CD4-positive, alpha-beta memory T cell (primary cell): ENCODE measurements at regions not wholly inside any gene's neighbourhood (a gene's known extent, or its start where the extent isn't known, plus 50 kb on each side); places are given as distances from the start of the nearest gene placed in this dataset.

Source experiments
- CTCF ChIA-PET: fragments of 350-600 bp; sonication (Branson Sonifier 250); formaldehyde crosslinking; loops from one replicate; lab custom pipeline; 2021; ENCODE audit warnings: inconsistent platforms; ENCODE audit not compliant: partially characterized antibody; lab: Charles Lee
- POLR2A ChIA-PET: fragments of 350-600 bp; sonication (Branson Sonifier 250); formaldehyde crosslinking; loops from one replicate; lab custom pipeline; 2021; ENCODE audit not compliant: partially characterized antibody; lab: Charles Lee
- DNase-seq, 5 donors: peaks; one replicate each; pipeline versions ENCODE4 v3.0.0 to v3.0.0-alpha.2; 2020 to 2022; ENCODE audit warnings: mixed read lengths in 1 of 5
- H3K27ac ChIP-seq: one replicate; pipeline ENCODE4 v1.7.0; 2013; ENCODE audit warnings: low read depth, low read length
- H3K27me3 ChIP-seq: 2 replicates; pipeline ENCODE4 v1.7.0; 2013; ENCODE audit warnings: mild to moderate bottlenecking, low read length, moderate library complexity; ENCODE audit not compliant: insufficient read depth
- H3K36me3 ChIP-seq: 2 replicates; pipeline ENCODE4 v1.7.0; 2013; ENCODE audit warnings: mild to moderate bottlenecking, low read length, moderate library complexity; ENCODE audit not compliant: insufficient read depth
- H3K4me1 ChIP-seq: 2 replicates; pipeline ENCODE4 v1.7.0; 2013; ENCODE audit warnings: mild to moderate bottlenecking, low read length, moderate library complexity; ENCODE audit not compliant: insufficient read depth
- H3K4me3 ChIP-seq, 2 donors: one replicate each; pipeline ENCODE4 v1.7.0; 2013; ENCODE audit warnings: low read length in 2 of 2, mild to moderate bottlenecking in 1 of 2
- H3K9me3 ChIP-seq, 2 donors: one replicate each; pipeline ENCODE4 v1.7.0; 2013; ENCODE audit warnings: low read length in 2 of 2, control low read depth in 1 of 2; ENCODE audit not compliant: control insufficient read depth in 1 of 2
- H3K27ac Mint-ChIP-seq, 7 donors: one replicate each; pipeline ENCODE4 v1.8.0; 2020 to 2021; ENCODE audit warnings: mixed read lengths in 7 of 7, mild to moderate bottlenecking in 6 of 7, inconsistent platforms in 3 of 7, moderate library complexity in 3 of 7
- H3K27me3 Mint-ChIP-seq, 2 donors: one replicate each; pipeline ENCODE4 v1.8.0; 2020 to 2021; ENCODE audit warnings: mixed read lengths in 2 of 2
- H3K36me3 Mint-ChIP-seq, 2 donors: one replicate each; pipeline ENCODE4 v1.8.0; 2020 to 2021; ENCODE audit warnings: mixed read lengths in 2 of 2, inconsistent platforms in 1 of 2, mild to moderate bottlenecking in 1 of 2
- H3K4me1 Mint-ChIP-seq, 4 donors: one replicate each; pipeline ENCODE4 v1.8.0; 2020 to 2021; ENCODE audit warnings: mixed read lengths in 4 of 4, mild to moderate bottlenecking in 1 of 4
- H3K4me3 Mint-ChIP-seq, 8 donors: one replicate each; pipeline ENCODE4 v1.8.0; 2020 to 2021; ENCODE audit warnings: mixed read lengths in 8 of 8, mild to moderate bottlenecking in 7 of 8, moderate library complexity in 6 of 8, inconsistent platforms in 3 of 8
- H3K9me3 Mint-ChIP-seq, 8 donors: one replicate each; pipeline ENCODE4 v1.8.0; 2020 to 2021; ENCODE audit warnings: mixed read lengths in 8 of 8, mild to moderate bottlenecking in 5 of 8, inconsistent platforms in 3 of 8, moderate library complexity in 1 of 8
- intact Hi-C: fragments of 100-400 bp; cut with micrococcal nuclease; formaldehyde crosslinking; loops from one replicate; pipeline ENCODE4 v1.15.1; 2023

- no peaks in the 10 kb centered on the region for H3K9me3 Mint-ChIP-seq
- H3K36me3 ChIP-seq = no peaks in the 10 kb centered on the region
- no peak for DNase-seq
- no peaks in the 10 kb centered on the region for H3K27me3 ChIP-seq
- no peaks in the 10 kb centered on the region for H3K36me3 Mint-ChIP-seq
- H3K27ac Mint-ChIP-seq = peak overlapping the region in 5 of 7 donors; percentile 23 to 67 (median 53)
- H3K4me3 Mint-ChIP-seq = no peak overlapping the region
- POLR2A ChIA-PET = interaction anchor here (1.0 kb wide), 1 partner anchor 23 kb away, joined by 5 read pairs; no protein-coding TSS in a partner anchor
- intact Hi-C loops = no loop called here
- H3K4me3 ChIP-seq = no peak overlapping the region
- peaks cover 56% of the 10 kb centered on the region for H3K4me1 ChIP-seq
- peaks cover 27 to 62% (median 46%) of the 10 kb centered on the region in 4 donors for H3K4me1 Mint-ChIP-seq
- CTCF ChIA-PET = interaction anchor here (1.6 kb wide), 1 partner anchor 52 kb away, joined by 4 read pairs; no protein-coding TSS in a partner anchor
- H3K27me3 Mint-ChIP-seq = no peaks in the 10 kb centered on the region
- H3K9me3 ChIP-seq = no peaks in the 10 kb centered on the region
- no peak overlapping the region for H3K27ac ChIP-seq
Observed at GRCh38 chr20:24050119-24050518, 61.5 kb upstream of the GGTLC1 start.

GRCh38 chr20:24049081-24049480, 60.5 kb upstream of the GGTLC1 start:
- Mint-ChIP-seq H3K9me3 (no peaks in the 10 kb centered on the region), H3K27me3 (no peaks in the 10 kb centered on the region), H3K4me3 (peak overlapping the region in 2 of 8 donors; percentile 13 to 31), H3K36me3 (no peaks in the 10 kb centered on the region), H3K27ac (peak overlapping the region in 6 of 7 donors; percentile 10 to 71 (median 54)), H3K4me1 (peaks cover 30 to 70% (median 52%) of the 10 kb centered on the region in 4 donors)
- H3K4me1 ChIP-seq = peaks cover 58% of the 10 kb centered on the region
- CTCF ChIA-PET = interaction anchor here (1.4 to 1.6 kb wide), 2 partner anchors 51 to 112 kb away, joined by 3 to 4 read pairs; no protein-coding TSS in a partner anchor
- H3K4me3 ChIP-seq = peak overlapping the region in 1 of 2 donors; percentile 8
- POLR2A ChIA-PET = no interaction called here
- no peaks in the 10 kb centered on the region for H3K36me3 ChIP-seq
- intact Hi-C loops = no loop called here
- no peaks in the 10 kb centered on the region for H3K9me3 ChIP-seq
- H3K27me3 ChIP-seq = no peaks in the 10 kb centered on the region
- H3K27ac ChIP-seq = no peak overlapping the region
- no peak for DNase-seq

GRCh38 chr20:24048024-24048611, 59.5 kb upstream of the GGTLC1 start:
- Mint-ChIP-seq H3K27ac (peak overlapping the region in 5 of 7 donors; percentile 1 to 71 (median 26)), H3K9me3 (no peaks in the 10 kb centered on the region), H3K4me3 (no peak overlapping the region), H3K27me3 (no peaks in the 10 kb centered on the region), H3K4me1 (peaks cover 30 to 68% (median 52%) of the 10 kb centered on the region in 4 donors), H3K36me3 (no peaks in the 10 kb centered on the region)
- POLR2A ChIA-PET = interaction anchor here (0.7 to 1.2 kb wide), 2 partner anchors 21 to 28 kb away, joined by 3 to 8 read pairs; no protein-coding TSS in a partner anchor
- intact Hi-C loops = no loop called here
- no peak overlapping the region for H3K27ac ChIP-seq
- CTCF ChIA-PET = interaction anchor here (1.4 to 1.6 kb wide), 3 partner anchors 52 to 111 kb away, joined by 3 to 4 read pairs (median 3); no protein-coding TSS in a partner anchor
- no peaks in the 10 kb centered on the region for H3K27me3 ChIP-seq
- no peaks in the 10 kb centered on the region for H3K36me3 ChIP-seq
- H3K4me1 ChIP-seq = peaks cover 56% of the 10 kb centered on the region
- DNase-seq = no peak
- no peaks in the 10 kb centered on the region for H3K9me3 ChIP-seq
- H3K4me3 ChIP-seq = no peak overlapping the region

- intact Hi-C loops = no loop called here
- peak overlapping the region in 3 of 7 donors; percentile 45 to 69 (median 48) for H3K27ac Mint-ChIP-seq
- ChIA-PET POLR2A (interaction anchor here (0.6 to 1.2 kb wide), 2 partner anchors 20 to 99 kb away, joined by 6 to 8 read pairs; no protein-coding TSS in a partner anchor), CTCF (interaction anchor here (0.9 to 1.4 kb wide), 5 partner anchors 16 to 110 kb away, joined by 3 to 5 read pairs (median 3); no protein-coding TSS in a partner anchor)
- Histone ChIP-seq H3K9me3 (no peaks in the 10 kb centered on the region), H3K27ac (no peak overlapping the region), H3K36me3 (no peaks in the 10 kb centered on the region), H3K4me1 (peaks cover 45% of the 10 kb centered on the region), H3K27me3 (no peaks in the 10 kb centered on the region), H3K4me3 (no peak overlapping the region)
- H3K4me1 Mint-ChIP-seq = peaks cover 30 to 68% (median 51%) of the 10 kb centered on the region in 4 donors
- H3K36me3 Mint-ChIP-seq = no peaks in the 10 kb centered on the region
- peaks cover 0 to 2% (median 0%) of the 10 kb centered on the region in 8 donors for H3K9me3 Mint-ChIP-seq
- H3K4me3 Mint-ChIP-seq = peak overlapping the region in 2 of 8 donors; percentile 33 to 40
- no peak for DNase-seq
- H3K27me3 Mint-ChIP-seq = no peaks in the 10 kb centered on the region
Observed at GRCh38 chr20:24046888-24047287, 58.3 kb upstream of the GGTLC1 start.

- ChIA-PET CTCF (interaction anchor here (0.8 to 2.4 kb wide), 7 partner anchors 11 to 70 kb away, joined by 3 to 12 read pairs (median 4); no protein-coding TSS in a partner anchor), POLR2A (interaction anchor here (0.6 to 2.6 kb wide), 4 partner anchors 18 to 1012 kb away, joined by 3 to 25 read pairs (median 4); partner anchors contain the start of gene ACSS1)
- peak in 3 of 5 donors; percentile 18 to 31 (median 19) for DNase-seq
- H3K9me3 Mint-ChIP-seq = peaks cover 0 to 2% (median 0%) of the 10 kb centered on the region in 8 donors
- no peaks in the 10 kb centered on the region for H3K36me3 Mint-ChIP-seq
- H3K27ac ChIP-seq = no peak overlapping the region
- intact Hi-C loops = loop anchor here (1.0 kb wide), 1 partner anchor 18 kb away; no protein-coding TSS in a partner anchor
- H3K27me3 Mint-ChIP-seq = no peaks in the 10 kb centered on the region
- H3K4me1 Mint-ChIP-seq = peaks cover 27 to 58% (median 43%) of the 10 kb centered on the region in 4 donors
- no peaks in the 10 kb centered on the region for H3K27me3 ChIP-seq
- peak overlapping the region; percentile 50 to 91 (median 68) for H3K27ac Mint-ChIP-seq
- H3K36me3 ChIP-seq = no peaks in the 10 kb centered on the region
- H3K4me3 ChIP-seq = no peak overlapping the region
- no peaks in the 10 kb centered on the region for H3K9me3 ChIP-seq
- H3K4me1 ChIP-seq = peaks cover 36% of the 10 kb centered on the region
- H3K4me3 Mint-ChIP-seq = peak overlapping the region in 7 of 8 donors; percentile 7 to 80 (median 60)
Observed at GRCh38 chr20:24045621-24046318, 57.2 kb upstream of the GGTLC1 start.

GRCh38 chr20:24043294-24043693, 54.7 kb upstream of the GGTLC1 start:
- Mint-ChIP-seq H3K4me3 (no peak overlapping the region), H3K27ac (no peak overlapping the region)
- no peak for DNase-seq

More at GRCh38 chr20:24043294-24043693, 54.7 kb upstream of the GGTLC1 start:
- Mint-ChIP-seq H3K36me3 (no peaks in the 10 kb centered on the region), H3K27me3 (no peaks in the 10 kb centered on the region), H3K9me3 (peaks cover 0 to 2% (median 0%) of the 10 kb centered on the region in 8 donors), H3K4me1 (peaks cover 24 to 43% (median 30%) of the 10 kb centered on the region in 4 donors)
- Histone ChIP-seq H3K27me3 (no peaks in the 10 kb centered on the region), H3K27ac (no peak overlapping the region), H3K4me1 (peaks cover 21% of the 10 kb centered on the region), H3K4me3 (no peak overlapping the region), H3K36me3 (no peaks in the 10 kb centered on the region), H3K9me3 (no peaks in the 10 kb centered on the region)
- ChIA-PET POLR2A (interaction anchor here (1.5 kb wide), 1 partner anchor 16 kb away, joined by 9 read pairs; no protein-coding TSS in a partner anchor), CTCF (no interaction called here)
- intact Hi-C loops = no loop called here
